ENCODE measurements at regions not wholly inside any gene's neighbourhood (a gene's known extent, or its start where the extent isn't known, plus 50 kb on each side); places are given as distances from the start of the nearest gene placed in this dataset.

DNA sequence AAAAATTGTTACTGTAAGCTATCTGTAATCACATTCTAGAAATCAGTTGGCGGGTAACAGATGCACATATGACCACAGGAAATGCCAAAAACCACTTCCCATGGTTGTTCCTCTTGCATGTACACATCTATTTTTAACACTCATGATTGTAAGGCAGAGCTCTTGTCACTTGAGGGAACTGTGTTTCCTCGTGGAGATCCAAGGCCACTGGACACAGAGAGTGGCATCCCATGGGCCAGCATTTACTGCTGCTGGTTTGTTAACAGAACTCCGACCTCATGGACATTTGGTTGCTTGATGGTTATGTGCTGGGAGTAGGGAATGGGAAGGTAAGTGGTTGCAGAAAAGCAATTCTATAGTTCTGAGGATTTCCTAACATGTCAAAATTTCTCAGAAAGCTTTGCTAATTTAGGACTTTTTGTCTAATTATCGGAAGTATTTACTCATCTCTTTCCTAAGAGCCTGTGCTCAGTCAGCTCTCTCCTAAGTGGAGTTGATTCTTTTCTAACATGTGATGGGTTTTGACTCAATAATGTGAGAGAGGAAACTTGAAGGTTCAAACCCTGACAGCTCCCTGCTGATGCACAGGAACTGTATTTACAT lies 202.0 kb upstream of the NR3C1 start:
- H3K4me1 ChIP-seq: no peaks in the 10 kb centered on the region
- DNase-seq: no peak
- no peak overlapping the region for H3K4me3 ChIP-seq (ENCODE audit: low read depth, low read length)
- H3K27me3 ChIP-seq: no peaks in the 10 kb centered on the region
- H3K9me3 ChIP-seq: no peaks in the 10 kb centered on the region
- TF ChIP-seq, protein P1, sequence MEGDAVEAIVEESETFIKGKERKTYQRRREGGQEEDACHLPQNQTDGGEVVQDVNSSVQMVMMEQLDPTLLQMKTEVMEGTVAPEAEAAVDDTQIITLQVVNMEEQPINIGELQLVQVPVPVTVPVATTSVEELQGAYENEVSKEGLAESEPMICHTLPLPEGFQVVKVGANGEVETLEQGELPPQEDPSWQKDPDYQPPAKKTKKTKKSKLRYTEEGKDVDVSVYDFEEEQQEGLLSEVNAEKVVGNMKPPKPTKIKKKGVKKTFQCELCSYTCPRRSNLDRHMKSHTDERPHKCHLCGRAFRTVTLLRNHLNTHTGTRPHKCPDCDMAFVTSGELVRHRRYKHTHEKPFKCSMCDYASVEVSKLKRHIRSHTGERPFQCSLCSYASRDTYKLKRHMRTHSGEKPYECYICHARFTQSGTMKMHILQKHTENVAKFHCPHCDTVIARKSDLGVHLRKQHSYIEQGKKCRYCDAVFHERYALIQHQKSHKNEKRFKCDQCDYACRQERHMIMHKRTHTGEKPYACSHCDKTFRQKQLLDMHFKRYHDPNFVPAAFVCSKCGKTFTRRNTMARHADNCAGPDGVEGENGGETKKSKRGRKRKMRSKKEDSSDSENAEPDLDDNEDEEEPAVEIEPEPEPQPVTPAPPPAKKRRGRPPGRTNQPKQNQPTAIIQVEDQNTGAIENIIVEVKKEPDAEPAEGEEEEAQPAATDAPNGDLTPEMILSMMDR (IDR thresholded peaks at IDR 0.05; ENCODE audit: low read depth, low read length): no peak
- H3K36me3 ChIP-seq: no peaks in the 10 kb centered on the region

DNA sequence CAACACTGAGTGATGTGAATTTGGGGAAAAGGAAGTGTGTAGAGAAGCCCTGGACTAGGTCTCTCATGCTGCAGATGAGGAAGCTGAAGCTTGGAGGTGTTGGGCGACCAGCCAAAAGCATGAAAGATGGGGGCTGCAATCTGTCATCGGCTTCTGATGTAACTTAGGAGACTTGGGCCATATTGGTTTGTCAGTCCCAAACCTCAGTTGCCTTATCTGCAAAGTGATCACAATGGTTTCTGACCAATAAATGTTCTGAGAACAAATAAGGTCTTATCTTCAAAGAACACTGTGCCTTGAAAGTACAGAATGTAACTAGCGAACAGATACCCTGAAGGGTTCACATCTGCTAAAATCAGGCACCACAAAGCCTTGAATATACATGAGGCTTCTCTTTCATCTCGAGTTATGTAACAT lies 198.4 kb upstream of the NR3C1 start:
- no peaks in the 10 kb centered on the region for H3K9me3 ChIP-seq
- TF ChIP-seq, protein P1 (IDR thresholded peaks at IDR 0.05; ENCODE audit: low read depth, low read length): no peak
- no peaks in the 10 kb centered on the region for H3K27me3 ChIP-seq
- no peaks in the 10 kb centered on the region for H3K36me3 ChIP-seq
- DNase-seq: no peak
- H3K4me3 ChIP-seq (ENCODE audit: low read depth, low read length): no peak overlapping the region
- no peaks in the 10 kb centered on the region for H3K4me1 ChIP-seq

DNA sequence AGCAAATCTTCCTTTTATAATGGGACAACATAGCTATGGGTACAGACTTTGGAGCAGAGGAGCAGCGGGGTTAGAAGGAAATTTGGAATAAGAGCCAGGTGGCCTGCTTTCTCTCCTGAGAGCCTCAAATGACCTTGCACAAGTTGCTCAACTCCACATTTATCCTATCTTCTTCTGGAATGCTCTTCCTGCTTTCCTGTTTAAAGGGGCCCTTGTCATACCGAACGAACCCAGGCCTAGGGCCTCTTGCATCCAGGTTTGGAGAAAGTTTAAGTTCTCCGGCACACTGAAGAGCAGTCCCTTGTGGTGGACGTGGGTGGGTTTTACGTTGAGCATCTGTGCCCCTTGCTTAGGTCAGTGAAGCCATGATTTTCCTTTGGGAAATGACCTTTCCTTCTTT lies 197.9 kb upstream of the NR3C1 start:
- Histone ChIP-seq H3K27me3 (no peaks in the 10 kb centered on the region), H3K4me1 (no peaks in the 10 kb centered on the region), H3K9me3 (no peaks in the 10 kb centered on the region), H3K36me3 (no peaks in the 10 kb centered on the region), H3K4me3 (ENCODE audit: low read depth, low read length) (no peak overlapping the region)
- no peak for DNase-seq
- TF ChIP-seq, protein P1 (IDR thresholded peaks at IDR 0.05; ENCODE audit: low read depth, low read length): no peak

DNA sequence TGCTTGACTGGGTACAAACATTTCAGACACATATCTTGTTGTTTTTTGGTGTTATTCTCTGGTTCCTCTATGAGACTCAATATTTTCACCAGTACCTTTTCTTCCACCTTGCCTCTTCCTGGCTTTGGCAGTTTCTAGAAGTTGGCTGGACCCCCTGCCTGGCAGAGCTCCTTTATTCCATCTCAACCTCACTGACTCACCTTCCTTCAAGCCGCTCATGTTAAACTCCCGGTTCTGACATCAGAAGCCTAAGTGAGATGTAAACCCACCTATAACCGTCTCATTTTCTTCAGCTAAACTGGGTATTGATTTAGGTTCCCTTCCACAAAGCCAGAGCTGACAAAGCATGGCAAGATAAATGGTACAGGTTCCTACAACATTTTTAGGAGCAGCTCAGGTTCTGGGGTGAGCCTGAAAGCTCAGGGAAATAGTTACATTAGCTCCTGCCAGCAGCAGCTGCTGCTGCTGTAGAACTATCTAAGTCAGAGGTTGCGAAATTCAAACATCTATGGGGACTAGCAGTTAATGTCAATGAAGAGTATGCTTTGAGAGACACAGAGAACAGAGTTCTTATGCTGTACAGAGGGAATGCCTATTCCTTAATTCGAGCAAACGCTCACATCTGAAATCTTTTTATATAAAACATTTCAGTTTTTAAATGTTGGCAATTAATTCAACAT lies 197.1 kb upstream of the NR3C1 start:
- Histone ChIP-seq H3K4me3 (ENCODE audit: low read depth, low read length) (no peak overlapping the region), H3K9me3 (no peaks in the 10 kb centered on the region), H3K4me1 (no peaks in the 10 kb centered on the region), H3K27me3 (no peaks in the 10 kb centered on the region), H3K36me3 (no peaks in the 10 kb centered on the region)
- DNase-seq: no peak
- TF ChIP-seq, protein P1 (IDR thresholded peaks at IDR 0.05; ENCODE audit: low read depth, low read length): no peak

DNA sequence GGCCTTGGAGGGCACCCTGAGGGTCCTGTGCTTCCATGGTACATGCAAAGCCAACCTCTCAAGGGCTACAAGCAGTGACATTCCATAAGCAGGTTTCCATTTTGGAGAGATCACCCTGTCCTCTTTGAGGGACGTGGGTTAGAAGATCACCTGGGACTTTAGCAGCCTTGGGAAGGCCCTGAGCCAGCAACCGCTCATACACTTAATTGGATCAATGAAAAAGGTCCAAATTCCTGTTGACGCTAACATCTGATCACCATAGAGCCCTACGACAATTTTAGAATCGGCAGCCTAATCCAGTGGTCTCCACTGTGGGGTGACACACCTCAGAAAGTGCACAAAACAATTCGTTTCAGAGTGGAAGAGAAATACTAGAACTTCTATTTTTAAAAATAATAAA lies 196.0 kb upstream of the NR3C1 start:
- Histone ChIP-seq H3K9me3 (no peaks in the 10 kb centered on the region), H3K36me3 (no peaks in the 10 kb centered on the region), H3K4me3 (ENCODE audit: low read depth, low read length) (no peak overlapping the region), H3K27me3 (no peaks in the 10 kb centered on the region), H3K4me1 (no peaks in the 10 kb centered on the region)
- no peak for DNase-seq
- TF ChIP-seq, protein P1 (IDR thresholded peaks at IDR 0.05; ENCODE audit: low read depth, low read length): no peak

DNA sequence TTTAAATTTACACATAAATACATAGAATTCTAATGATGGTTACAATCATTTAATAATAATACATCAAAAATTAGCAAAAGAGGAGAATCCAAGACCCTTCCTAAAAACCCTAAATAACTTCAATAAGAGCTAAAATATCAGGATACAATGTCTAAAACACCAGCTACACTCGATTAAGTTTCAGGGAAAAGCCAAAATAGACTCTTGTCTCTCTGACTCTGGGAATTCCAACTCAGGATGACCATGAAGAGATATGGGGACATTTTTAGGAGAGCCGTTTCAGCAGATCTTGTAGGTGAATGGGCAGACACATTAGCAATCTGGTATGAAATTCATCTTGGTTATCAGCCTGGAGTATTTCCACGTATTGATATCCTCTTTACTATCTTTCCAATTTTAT lies 193.3 kb upstream of the NR3C1 start:
- Histone ChIP-seq H3K4me3 (ENCODE audit: low read depth, low read length) (no peak overlapping the region), H3K36me3 (no peaks in the 10 kb centered on the region), H3K27me3 (no peaks in the 10 kb centered on the region), H3K4me1 (no peaks in the 10 kb centered on the region), H3K9me3 (no peaks in the 10 kb centered on the region)
- no peak for DNase-seq
- TF ChIP-seq, protein P1 (IDR thresholded peaks at IDR 0.05; ENCODE audit: low read depth, low read length): no peak
